ENCODE measurements at regions not wholly inside any gene's neighbourhood (a gene's known extent, or its start where the extent isn't known, plus 50 kb on each side); places are given as distances from the start of the nearest gene placed in this dataset.

DNA sequence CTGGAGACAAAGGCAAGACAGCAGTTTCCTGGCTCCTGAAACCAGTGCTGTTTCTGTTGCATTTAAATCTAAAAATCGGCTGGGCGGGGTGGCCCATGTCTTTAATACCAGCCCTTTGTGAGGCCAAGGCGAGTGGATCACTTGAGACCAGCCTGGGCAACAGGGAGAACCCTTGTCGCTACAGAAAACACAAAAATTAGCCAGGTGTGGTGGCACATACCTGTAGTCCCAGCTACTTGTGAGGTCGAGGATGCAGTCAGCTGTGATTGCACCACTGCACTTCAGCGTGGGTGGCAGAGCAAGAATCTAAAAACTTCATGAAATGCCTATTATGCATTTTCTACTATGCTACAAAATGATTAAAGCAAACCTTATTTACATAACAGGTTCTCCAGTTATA is 205.4 kb upstream of the ITM2A start:
- no peaks in the 10 kb centered on the region for H3K4me1 ChIP-seq (ENCODE audit: control insufficient read depth, insufficient read depth, low read length)
- WGBS (ENCODE audit: insufficient coverage, low lambda C conversion rate), result no CpG with 5 or more reads among the region's 6 CpGs

DNA sequence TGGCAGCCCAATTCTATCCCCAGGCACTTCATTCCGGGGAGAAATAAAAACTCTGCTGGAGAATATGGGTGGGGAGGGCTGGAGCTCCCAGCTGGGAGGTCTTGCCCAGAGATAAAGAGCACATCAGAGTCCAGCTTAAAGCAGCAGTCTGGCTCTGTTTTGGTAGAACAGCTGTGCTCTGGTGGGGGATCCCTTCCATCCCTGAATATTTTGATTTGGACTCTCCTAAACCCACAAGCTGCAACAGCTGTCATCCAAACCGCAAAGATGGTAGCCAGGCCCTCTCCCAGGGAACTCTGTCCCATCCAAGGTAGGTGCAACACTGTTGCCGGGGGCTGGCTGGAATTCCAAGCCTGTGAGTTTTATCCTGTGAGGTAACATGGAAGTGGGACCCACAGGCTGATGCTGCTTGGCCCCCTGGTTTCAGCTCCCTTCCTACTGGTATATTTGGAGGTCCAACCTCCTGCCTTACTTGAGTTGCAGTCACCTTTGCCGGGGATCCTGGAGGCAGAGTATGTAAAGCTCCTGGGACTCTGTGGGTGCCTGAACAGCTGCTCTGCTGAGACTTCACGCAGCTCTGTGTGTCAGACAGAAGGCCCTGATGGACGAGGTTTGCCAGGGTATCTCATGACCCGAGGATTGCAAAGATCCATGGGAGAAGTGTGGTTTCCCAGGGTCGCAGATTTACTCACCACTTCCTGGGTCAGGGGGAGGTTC is 203.5 kb upstream of the ITM2A start:
- WGBS (ENCODE audit: insufficient coverage, low lambda C conversion rate), result no CpG with 5 or more reads among the region's 8 CpGs
- Histone ChIP-seq H3K4me3 (ENCODE audit: low read length) (no peak overlapping the region), H3K27me3 (ENCODE audit: control insufficient read depth, insufficient read depth, low read length) (no peaks in the 10 kb centered on the region), H3K4me1 (ENCODE audit: control insufficient read depth, insufficient read depth, low read length) (no peaks in the 10 kb centered on the region), H3K9me3 (ENCODE audit: control insufficient read depth, low read depth, low read length) (no peaks in the 10 kb centered on the region), H3K27ac (ENCODE audit: low read length) (no peak overlapping the region), H3K36me3 (ENCODE audit: control insufficient read depth, insufficient read depth, low read length) (no peaks in the 10 kb centered on the region)
- DNase-seq, result no peak

More for the DNA sequence above, 205.4 kb upstream of the ITM2A start:
- Histone ChIP-seq H3K36me3 (ENCODE audit: control insufficient read depth, insufficient read depth, low read length) (no peaks in the 10 kb centered on the region), H3K27ac (ENCODE audit: low read length) (no peak overlapping the region), H3K4me3 (ENCODE audit: low read length) (no peak overlapping the region), H3K27me3 (ENCODE audit: control insufficient read depth, insufficient read depth, low read length) (no peaks in the 10 kb centered on the region), H3K9me3 (ENCODE audit: control insufficient read depth, low read depth, low read length) (no peaks in the 10 kb centered on the region)
- no peak for DNase-seq

DNA sequence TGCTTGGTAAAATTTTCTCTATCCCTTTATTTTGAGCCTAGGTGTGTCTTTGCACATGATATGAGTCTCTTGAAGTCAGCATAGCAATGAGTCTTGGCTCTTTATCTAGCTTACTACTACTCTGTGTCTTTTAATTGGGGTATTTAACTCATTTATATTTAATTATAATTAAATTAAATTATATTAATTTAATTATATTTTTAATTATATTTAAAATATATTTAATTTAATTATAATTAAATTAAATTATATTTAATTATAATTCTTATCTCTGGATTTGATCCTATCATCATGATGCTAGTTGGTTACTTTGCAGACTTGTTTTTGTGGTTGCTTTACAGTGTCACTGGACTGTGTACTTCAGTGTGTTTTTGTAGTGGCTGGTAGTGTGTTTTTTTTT is 201.2 kb upstream of the ITM2A start:
- Histone ChIP-seq H3K9me3 (ENCODE audit: control insufficient read depth, low read depth, low read length) (no peaks in the 10 kb centered on the region), H3K36me3 (ENCODE audit: control insufficient read depth, insufficient read depth, low read length) (no peaks in the 10 kb centered on the region), H3K27ac (ENCODE audit: low read length) (no peak overlapping the region), H3K4me3 (ENCODE audit: low read length) (no peak overlapping the region), H3K4me1 (ENCODE audit: control insufficient read depth, insufficient read depth, low read length) (no peaks in the 10 kb centered on the region), H3K27me3 (ENCODE audit: control insufficient read depth, insufficient read depth, low read length) (no peaks in the 10 kb centered on the region)
- DNase-seq, result no peak

DNA sequence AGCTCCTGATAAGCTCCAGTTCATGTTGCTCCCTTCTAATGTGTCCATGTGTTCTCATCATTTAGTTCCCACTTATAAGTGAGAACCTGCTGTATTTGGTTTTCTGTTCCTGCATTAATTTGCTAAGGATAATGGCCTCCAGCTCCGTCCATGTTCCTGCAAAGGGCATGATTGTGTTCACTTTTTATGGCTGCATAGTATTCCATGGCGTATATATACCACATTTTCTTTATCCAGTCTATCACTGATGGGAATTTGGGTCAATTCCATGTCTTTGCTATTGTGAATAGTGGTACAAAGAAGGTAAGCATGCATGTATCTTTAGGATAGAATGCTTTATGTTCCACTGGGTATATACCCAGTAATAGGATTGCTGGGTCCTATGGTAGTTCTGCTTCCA is 197.2 kb upstream of the ITM2A start:
- no peaks in the 10 kb centered on the region for H3K9me3 ChIP-seq (ENCODE audit: control insufficient read depth, low read depth, low read length)
- WGBS (ENCODE audit: insufficient coverage, low lambda C conversion rate), result no CpG with 5 or more reads among the region's 2 CpGs
- no peaks in the 10 kb centered on the region for H3K36me3 ChIP-seq (ENCODE audit: control insufficient read depth, insufficient read depth, low read length)
- H3K27me3 ChIP-seq (ENCODE audit: control insufficient read depth, insufficient read depth, low read length), result no peaks in the 10 kb centered on the region
- H3K4me3 ChIP-seq (ENCODE audit: low read length), result no peak overlapping the region
- DNase-seq, result no peak
- no peak overlapping the region for H3K27ac ChIP-seq (ENCODE audit: low read length)
- H3K4me1 ChIP-seq (ENCODE audit: control insufficient read depth, insufficient read depth, low read length), result no peaks in the 10 kb centered on the region

DNA sequence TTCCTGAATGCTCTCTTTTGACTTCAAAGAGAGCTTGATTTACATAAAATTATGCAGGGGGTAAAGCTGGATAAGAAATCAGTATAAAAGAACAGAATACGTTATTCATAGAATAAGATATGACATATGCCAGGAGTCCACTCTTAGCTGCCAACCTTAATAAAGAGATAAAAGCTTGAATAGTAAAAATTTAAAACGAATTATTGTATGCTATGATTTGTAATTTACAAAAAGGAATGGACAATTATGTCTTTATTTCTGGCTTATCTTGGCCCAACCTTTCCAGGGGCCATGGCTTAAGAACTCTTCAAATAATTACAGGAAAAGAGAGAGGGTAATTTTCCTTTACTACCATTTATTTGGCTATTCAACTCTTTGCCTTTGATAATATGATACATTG is 192.2 kb upstream of the ITM2A start:
- no CpG with 5 or more reads among the region's 2 CpGs for WGBS (ENCODE audit: insufficient coverage, low lambda C conversion rate)

DNA sequence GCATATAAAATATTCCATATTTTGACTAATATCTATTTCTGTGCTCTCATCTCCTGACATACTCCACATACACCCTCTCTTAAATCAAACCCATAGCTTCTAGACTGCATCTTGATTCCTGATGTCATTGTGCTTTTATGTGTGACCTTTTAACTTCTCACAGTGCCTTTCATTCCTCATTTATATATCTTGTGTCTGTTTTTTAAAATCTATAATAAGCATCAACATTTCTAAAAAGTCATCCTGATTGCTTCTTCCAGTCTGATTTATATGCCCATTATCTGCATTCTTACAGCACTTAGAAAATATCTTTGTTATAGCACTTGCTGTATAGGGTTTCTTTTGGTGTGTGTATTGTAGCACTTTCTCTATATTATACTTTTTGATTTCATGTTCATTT is 190.1 kb upstream of the ITM2A start:
- no peak overlapping the region for H3K27ac ChIP-seq (ENCODE audit: low read length)
- H3K9me3 ChIP-seq (ENCODE audit: control insufficient read depth, low read depth, low read length), result no peaks in the 10 kb centered on the region
- no peaks in the 10 kb centered on the region for H3K36me3 ChIP-seq (ENCODE audit: control insufficient read depth, insufficient read depth, low read length)
- DNase-seq, result no peak
- H3K4me3 ChIP-seq (ENCODE audit: low read length), result no peak overlapping the region
- H3K27me3 ChIP-seq (ENCODE audit: control insufficient read depth, insufficient read depth, low read length), result no peaks in the 10 kb centered on the region
- no peaks in the 10 kb centered on the region for H3K4me1 ChIP-seq (ENCODE audit: control insufficient read depth, insufficient read depth, low read length)

More for the DNA sequence above, 192.2 kb upstream of the ITM2A start:
- Histone ChIP-seq H3K4me1 (ENCODE audit: control insufficient read depth, insufficient read depth, low read length) (no peaks in the 10 kb centered on the region), H3K9me3 (ENCODE audit: control insufficient read depth, low read depth, low read length) (no peaks in the 10 kb centered on the region), H3K27me3 (ENCODE audit: control insufficient read depth, insufficient read depth, low read length) (no peaks in the 10 kb centered on the region), H3K4me3 (ENCODE audit: low read length) (no peak overlapping the region), H3K36me3 (ENCODE audit: control insufficient read depth, insufficient read depth, low read length) (no peaks in the 10 kb centered on the region), H3K27ac (ENCODE audit: low read length) (no peak overlapping the region)
- DNase-seq, result no peak

DNA sequence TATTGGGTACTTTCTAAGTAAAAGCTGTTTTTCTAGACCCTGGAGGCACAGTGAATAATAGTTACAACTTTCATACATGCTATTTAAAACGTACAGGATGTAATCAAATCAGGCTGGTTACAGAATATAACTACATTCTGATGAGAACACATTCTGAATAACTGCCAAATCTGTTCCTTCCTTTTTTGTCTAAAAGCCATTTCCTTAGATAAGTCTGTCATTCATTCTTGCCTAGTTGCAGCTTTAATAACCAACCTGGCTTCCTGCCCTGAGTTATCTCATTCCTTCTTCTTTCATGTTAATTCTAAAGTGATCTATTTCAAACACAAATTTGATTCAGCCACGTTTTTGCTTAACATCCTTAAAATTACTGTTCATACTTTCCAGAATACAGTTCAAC is 189.7 kb upstream of the ITM2A start:
- H3K27ac ChIP-seq (ENCODE audit: low read length), result no peak overlapping the region
- H3K4me1 ChIP-seq (ENCODE audit: control insufficient read depth, insufficient read depth, low read length), result no peaks in the 10 kb centered on the region
- no peaks in the 10 kb centered on the region for H3K36me3 ChIP-seq (ENCODE audit: control insufficient read depth, insufficient read depth, low read length)
- no peak overlapping the region for H3K4me3 ChIP-seq (ENCODE audit: low read length)
- no peaks in the 10 kb centered on the region for H3K9me3 ChIP-seq (ENCODE audit: control insufficient read depth, low read depth, low read length)
- DNase-seq, result no peak
- no peaks in the 10 kb centered on the region for H3K27me3 ChIP-seq (ENCODE audit: control insufficient read depth, insufficient read depth, low read length)
- 14% methylated on average over 1 of the region's 2 CpGs for WGBS (ENCODE audit: insufficient coverage, low lambda C conversion rate)

DNA sequence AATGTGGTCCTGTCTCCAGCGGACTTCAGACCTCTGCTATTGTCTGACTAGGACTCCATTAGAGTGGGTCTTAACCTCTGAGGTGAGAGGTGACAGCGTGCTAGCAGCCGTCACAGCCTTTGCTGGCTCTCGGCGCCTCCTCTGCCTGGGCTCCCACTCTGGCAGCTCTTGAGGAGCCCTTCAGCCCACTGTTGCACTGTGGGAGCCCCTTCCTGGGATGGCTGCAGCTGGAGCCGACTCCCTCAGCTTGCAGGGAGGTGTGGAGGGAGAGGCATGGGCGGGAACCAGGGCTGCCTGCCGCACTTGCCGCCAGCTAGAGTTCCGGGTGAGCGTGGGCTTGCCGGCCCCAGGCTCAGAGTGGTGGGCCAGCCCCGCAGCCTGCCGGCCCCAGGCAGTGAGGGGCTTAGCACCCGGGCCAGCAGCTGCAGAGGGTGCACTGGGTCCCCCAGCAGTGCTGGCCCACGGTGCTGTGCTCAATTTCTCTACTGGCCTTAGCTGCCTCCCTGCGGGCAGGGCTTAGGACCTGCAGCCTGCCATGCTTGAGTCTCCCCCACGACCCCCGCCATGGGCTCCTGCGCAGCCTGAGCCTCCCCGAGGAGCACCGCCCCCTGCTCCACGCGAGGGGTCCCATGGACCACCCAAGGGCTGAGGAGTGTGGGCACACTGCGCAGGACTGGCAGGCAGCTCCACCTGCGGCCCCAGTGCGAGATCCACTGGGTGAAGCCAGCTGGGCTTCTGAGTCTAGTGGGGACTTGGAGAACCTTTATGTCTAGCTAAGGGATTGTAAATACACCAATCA is 163.4 kb upstream of the ITM2A start:
- no peaks in the 10 kb centered on the region for H3K27me3 ChIP-seq (ENCODE audit: control insufficient read depth, insufficient read depth, low read length)
- no peak for DNase-seq
- no peak overlapping the region for H3K27ac ChIP-seq (ENCODE audit: low read length)
- no CpG with 5 or more reads among the region's 27 CpGs for WGBS (ENCODE audit: insufficient coverage, low lambda C conversion rate)
- H3K4me1 ChIP-seq (ENCODE audit: control insufficient read depth, insufficient read depth, low read length), result no peaks in the 10 kb centered on the region
- H3K9me3 ChIP-seq (ENCODE audit: control insufficient read depth, low read depth, low read length), result no peaks in the 10 kb centered on the region
- H3K36me3 ChIP-seq (ENCODE audit: control insufficient read depth, insufficient read depth, low read length), result no peaks in the 10 kb centered on the region
- H3K4me3 ChIP-seq (ENCODE audit: low read length), result no peak overlapping the region

DNA sequence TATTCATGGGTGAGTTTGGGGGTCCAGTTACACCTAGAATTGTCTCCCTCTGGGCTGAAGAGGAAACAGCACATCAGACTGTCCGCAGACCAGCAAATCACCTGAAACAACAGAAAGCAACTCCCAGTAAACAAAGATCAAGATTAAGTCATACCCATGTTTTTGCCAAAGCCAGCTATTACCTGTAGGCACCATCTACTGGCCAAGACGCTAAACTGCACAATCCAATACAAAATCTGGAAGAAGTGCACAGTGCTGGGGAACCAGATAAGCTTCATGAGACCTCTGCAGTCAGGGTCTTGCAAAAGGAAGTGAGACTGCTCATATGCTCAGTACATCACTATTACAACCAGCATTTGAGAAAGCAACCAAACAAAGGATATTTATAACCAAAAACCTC is 157.5 kb upstream of the ITM2A start:
- Histone ChIP-seq H3K27me3 (ENCODE audit: control insufficient read depth, insufficient read depth, low read length) (no peaks in the 10 kb centered on the region), H3K36me3 (ENCODE audit: control insufficient read depth, insufficient read depth, low read length) (no peaks in the 10 kb centered on the region)
- DNase-seq, result no peak

DNA sequence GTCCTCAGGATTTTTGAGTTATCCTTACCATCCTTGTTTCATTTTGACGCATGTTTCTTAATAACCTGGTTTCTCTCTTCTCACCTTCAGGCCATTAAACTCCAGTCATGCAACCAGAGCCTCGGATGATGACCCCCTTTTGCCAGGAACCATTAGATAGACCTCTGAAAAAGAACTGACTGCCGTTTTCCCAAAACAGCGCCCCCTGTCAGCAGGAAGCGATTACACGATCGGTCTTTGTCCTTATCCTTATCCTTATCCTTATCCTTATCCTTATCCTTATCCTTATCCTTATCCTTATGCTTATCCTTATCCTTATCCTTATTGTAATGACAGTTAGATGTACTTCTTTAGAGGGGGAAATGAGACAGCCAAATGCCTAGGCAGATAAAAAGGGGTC is 148.4 kb upstream of the ITM2A start:
- H3K4me3 ChIP-seq (ENCODE audit: low read length), result no peak overlapping the region
- no peaks in the 10 kb centered on the region for H3K36me3 ChIP-seq (ENCODE audit: control insufficient read depth, insufficient read depth, low read length)
- no peaks in the 10 kb centered on the region for H3K9me3 ChIP-seq (ENCODE audit: control insufficient read depth, low read depth, low read length)
- no peak for DNase-seq
- no peaks in the 10 kb centered on the region for H3K27me3 ChIP-seq (ENCODE audit: control insufficient read depth, insufficient read depth, low read length)
- WGBS (ENCODE audit: insufficient coverage, low lambda C conversion rate), result 100% methylated on average over 1 of the region's 7 CpGs
- no peak overlapping the region for H3K27ac ChIP-seq (ENCODE audit: low read length)
- no peaks in the 10 kb centered on the region for H3K4me1 ChIP-seq (ENCODE audit: control insufficient read depth, insufficient read depth, low read length)

More for the DNA sequence above, 157.5 kb upstream of the ITM2A start:
- no peaks in the 10 kb centered on the region for H3K4me1 ChIP-seq (ENCODE audit: control insufficient read depth, insufficient read depth, low read length)
- H3K9me3 ChIP-seq (ENCODE audit: control insufficient read depth, low read depth, low read length), result no peaks in the 10 kb centered on the region
- no peak overlapping the region for H3K4me3 ChIP-seq (ENCODE audit: low read length)
- H3K27ac ChIP-seq (ENCODE audit: low read length), result no peak overlapping the region
- WGBS (ENCODE audit: insufficient coverage, low lambda C conversion rate), result no CpG with 5 or more reads among the region's 2 CpGs

DNA sequence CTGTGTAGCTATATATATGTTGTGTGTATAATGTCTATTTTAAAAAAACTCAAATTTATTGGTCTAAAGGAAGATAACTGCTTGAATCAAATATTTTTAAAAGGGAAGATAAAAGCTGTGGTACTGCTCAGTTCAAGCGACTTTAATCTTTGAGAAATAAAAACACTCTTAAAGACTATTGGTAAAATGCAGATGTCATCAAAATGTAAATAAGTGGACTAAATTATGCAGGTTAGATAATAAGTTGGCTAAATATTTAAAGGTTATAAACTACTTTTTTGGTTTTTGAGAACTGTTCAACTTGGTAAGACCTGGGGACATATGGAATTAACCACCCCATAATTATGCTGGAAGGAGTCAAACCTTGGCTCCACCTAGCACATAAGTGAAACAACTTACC is 144.7 kb upstream of the ITM2A start:
- WGBS (ENCODE audit: insufficient coverage, low lambda C conversion rate), result 60% methylated on average over 1 of the region's 1 CpG

More for the DNA sequence above, 144.7 kb upstream of the ITM2A start:
- Histone ChIP-seq H3K27me3 (ENCODE audit: control insufficient read depth, insufficient read depth, low read length) (no peaks in the 10 kb centered on the region), H3K27ac (ENCODE audit: low read length) (no peak overlapping the region), H3K4me1 (ENCODE audit: control insufficient read depth, insufficient read depth, low read length) (no peaks in the 10 kb centered on the region), H3K9me3 (ENCODE audit: control insufficient read depth, low read depth, low read length) (no peaks in the 10 kb centered on the region), H3K36me3 (ENCODE audit: control insufficient read depth, insufficient read depth, low read length) (no peaks in the 10 kb centered on the region), H3K4me3 (ENCODE audit: low read length) (no peak overlapping the region)
- no peak for DNase-seq

All from large intestine (tissue), 3 donors.